ENCODE measurements at regions not wholly inside any gene's neighbourhood (a gene's known extent, or its start where the extent isn't known, plus 50 kb on each side); places are given as distances from the start of the nearest gene placed in this dataset.

DNA sequence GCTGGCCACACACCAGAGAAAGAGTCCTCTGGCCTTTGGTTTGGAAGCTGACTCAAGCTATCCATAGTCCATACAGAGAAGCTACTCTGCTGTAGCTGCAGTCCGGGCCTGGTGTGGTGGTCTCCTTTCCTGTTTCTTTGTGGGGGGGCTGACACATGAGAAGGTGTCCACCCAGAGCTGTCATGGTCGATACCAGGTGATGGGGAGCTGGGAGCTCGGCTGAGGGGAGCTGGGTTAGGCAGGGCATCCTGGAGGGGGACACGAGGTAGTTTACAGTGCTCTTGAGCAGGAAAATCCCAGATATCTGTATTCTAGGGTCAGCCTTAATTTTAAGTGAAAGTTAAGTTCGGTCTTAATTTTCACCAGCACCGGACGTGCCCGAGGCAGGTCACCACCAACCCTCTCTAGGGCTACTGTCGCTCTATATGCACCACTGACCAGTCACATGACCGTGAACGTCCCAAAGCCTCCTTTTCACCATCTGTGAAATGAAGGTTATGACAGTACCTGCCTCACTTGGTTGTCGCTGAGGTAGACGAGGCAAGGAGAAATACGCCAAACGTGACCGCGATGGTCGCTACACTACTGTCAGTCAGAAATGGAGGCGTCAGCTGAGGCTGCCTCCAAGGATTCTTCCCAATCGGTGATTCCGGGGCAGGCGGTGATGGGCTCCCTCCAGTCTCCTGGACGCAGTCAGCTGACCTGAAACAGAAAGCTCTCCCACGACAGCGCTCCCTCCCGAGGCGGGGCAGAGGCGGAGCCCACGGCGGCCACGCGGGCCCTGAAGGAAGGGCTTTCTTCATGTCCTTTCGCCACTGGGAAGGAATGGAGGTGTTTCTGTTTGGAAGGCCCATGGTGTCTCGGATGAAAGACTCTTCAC lies 69.4 kb upstream of the SHH start:
- H3K27ac ChIP-seq, result no peak overlapping the region
- TF ChIP-seq, protein P1, sequence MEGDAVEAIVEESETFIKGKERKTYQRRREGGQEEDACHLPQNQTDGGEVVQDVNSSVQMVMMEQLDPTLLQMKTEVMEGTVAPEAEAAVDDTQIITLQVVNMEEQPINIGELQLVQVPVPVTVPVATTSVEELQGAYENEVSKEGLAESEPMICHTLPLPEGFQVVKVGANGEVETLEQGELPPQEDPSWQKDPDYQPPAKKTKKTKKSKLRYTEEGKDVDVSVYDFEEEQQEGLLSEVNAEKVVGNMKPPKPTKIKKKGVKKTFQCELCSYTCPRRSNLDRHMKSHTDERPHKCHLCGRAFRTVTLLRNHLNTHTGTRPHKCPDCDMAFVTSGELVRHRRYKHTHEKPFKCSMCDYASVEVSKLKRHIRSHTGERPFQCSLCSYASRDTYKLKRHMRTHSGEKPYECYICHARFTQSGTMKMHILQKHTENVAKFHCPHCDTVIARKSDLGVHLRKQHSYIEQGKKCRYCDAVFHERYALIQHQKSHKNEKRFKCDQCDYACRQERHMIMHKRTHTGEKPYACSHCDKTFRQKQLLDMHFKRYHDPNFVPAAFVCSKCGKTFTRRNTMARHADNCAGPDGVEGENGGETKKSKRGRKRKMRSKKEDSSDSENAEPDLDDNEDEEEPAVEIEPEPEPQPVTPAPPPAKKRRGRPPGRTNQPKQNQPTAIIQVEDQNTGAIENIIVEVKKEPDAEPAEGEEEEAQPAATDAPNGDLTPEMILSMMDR (conservative IDR thresholded peaks at IDR 0.05), result no peak
- TF ChIP-seq ZFX (IDR thresholded peaks at IDR 0.05), result no peak

DNA sequence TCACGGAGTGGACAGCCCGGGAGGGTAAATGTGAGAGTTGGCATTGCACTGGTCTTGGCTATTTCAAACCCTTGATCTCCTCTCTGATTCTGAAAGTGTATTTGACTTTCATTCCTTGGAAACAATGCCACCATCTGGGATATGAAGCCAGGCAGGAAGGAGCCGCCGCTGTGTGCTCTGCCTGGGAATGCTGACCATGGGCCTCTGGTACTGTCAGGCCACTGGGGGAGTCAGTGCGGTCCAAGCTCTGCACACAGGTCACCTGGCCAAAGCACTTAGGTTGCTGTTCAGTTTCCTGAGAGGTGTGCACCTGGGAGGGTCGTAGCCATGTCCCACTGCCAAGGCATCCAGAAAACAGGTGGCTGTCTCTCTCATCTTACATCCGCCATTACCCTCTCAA lies 68.5 kb upstream of the SHH start:
- no peak overlapping the region for H3K27ac ChIP-seq
- TF ChIP-seq ZFX (IDR thresholded peaks at IDR 0.05), result no peak
- TF ChIP-seq, protein P1 (conservative IDR thresholded peaks at IDR 0.05), result no peak

DNA sequence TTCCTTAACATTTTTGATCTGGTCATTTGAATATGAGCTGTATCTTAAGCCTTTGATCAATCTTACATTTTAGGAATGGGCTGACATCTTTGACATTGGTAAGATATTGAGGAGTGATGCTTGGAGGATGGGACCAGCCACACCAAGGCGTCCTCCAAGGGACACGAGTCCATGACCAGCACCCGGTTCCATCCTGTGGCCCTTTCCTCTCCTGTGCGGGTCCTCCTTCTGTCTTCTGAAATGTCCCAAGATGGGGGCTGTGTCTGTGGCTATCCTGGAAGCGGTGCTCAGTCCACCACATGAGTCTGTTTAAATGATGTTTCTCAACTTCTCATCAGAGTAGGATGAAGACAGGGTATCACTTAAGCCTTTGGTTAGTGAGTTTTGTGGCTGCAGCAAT lies 67.3 kb upstream of the SHH start:
- no peak overlapping the region for H3K27ac ChIP-seq
- no peak for TF ChIP-seq ZFX (IDR thresholded peaks at IDR 0.05)
- TF ChIP-seq, protein P1 (conservative IDR thresholded peaks at IDR 0.05), result no peak

DNA sequence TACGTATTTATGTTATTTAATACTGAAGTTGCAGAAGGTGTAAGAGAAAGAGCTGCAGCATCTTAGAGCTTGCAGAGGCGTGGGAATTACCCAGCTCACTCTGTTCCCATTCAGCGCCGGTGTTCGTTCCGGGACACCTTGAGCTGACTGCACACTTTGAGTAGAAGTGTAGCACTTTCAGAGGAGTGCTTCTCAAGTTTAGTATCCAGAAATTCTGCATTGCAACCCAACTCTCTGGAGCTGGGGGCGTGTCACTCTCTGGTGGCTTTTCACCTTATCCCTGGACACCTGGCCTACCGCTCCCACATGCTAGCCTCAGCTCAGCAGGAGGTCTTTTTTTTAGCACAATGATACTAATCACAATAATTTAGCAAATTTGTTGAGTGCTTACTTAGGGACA lies 66.4 kb upstream of the SHH start:
- H3K27ac ChIP-seq, result no peak overlapping the region
- TF ChIP-seq, protein P1 (conservative IDR thresholded peaks at IDR 0.05), result no peak
- no peak for TF ChIP-seq ZFX (IDR thresholded peaks at IDR 0.05)

DNA sequence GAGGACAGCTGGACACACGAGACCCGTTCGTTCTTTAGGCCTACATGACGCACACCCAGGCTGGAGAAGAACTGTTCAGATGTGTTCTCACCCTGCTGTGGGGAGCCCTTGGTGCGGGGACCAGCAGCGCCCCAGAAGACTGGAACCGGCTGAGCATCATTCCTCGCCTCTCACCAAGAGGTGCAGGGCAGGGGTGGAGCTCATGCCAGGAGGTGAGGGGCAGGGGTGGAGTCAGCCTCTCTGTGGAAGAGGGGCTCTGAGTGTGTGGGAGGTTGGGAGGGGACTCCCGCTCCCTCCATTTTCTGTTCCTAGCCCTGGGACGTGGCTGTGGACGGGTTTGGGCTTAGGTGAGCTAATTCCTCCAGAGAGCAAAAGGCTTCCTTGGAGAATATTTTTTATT lies 66.0 kb upstream of the SHH start:
- no peak for TF ChIP-seq ZFX (IDR thresholded peaks at IDR 0.05)
- TF ChIP-seq, protein P1 (conservative IDR thresholded peaks at IDR 0.05), result no peak

DNA sequence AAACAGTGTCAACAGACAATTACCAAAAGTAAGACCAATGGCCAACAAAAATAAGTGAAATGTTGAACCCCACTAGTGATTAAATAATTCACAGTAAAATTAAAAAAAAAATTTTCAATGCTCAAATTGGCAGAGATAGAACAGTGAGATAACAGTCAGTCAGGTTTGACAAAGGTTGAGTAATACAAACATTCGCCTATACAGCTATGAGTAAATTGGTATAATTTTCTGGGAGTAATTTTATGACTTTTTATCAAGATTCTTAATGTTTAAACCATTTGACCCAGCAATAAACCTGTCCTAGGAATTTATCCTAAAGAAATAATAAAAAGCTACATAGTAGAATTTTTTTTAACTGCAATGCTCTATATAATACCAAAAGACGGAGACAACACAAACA lies 64.9 kb upstream of the SHH start:
- no peak for TF ChIP-seq ZFX (IDR thresholded peaks at IDR 0.05)
- TF ChIP-seq, protein P1 (conservative IDR thresholded peaks at IDR 0.05), result no peak
- no peak overlapping the region for H3K27ac ChIP-seq

More for the DNA sequence above, 66.0 kb upstream of the SHH start:
- H3K27ac ChIP-seq, result no peak overlapping the region

DNA sequence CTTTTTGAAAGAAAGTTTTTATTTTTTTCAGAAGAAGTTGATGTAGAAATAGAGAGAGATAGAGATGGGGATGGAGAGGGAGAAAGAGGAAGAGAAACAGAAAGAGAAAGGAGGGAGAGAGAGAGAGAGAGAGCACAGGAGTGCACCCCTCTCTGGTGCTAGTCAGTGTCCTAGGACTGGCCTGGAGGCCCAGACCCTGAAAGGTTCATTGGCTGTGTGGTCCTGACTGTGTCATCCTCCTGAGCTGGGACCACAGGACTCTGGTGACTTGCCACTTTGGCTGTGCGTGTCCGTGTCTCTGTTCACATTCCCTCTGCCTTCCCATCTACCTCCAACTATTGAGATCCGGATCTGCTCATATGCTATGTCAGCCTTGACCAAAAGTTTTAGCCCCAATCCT lies 62.1 kb upstream of the SHH start:
- no peak overlapping the region for H3K27ac ChIP-seq
- TF ChIP-seq, protein P1 (conservative IDR thresholded peaks at IDR 0.05), result no peak
- no peak for TF ChIP-seq ZFX (IDR thresholded peaks at IDR 0.05)

Measured in C4-2B (cell line).